ENCODE measurements at regions not wholly inside any gene's neighbourhood (a gene's known extent, or its start where the extent isn't known, plus 50 kb on each side); places are given as distances from the start of the nearest gene placed in this dataset.

GRCh38 chr2:76448956-76449355 lies 738.2 kb upstream of the GCFC2 start:
- no peak for DNase-seq

DNA sequence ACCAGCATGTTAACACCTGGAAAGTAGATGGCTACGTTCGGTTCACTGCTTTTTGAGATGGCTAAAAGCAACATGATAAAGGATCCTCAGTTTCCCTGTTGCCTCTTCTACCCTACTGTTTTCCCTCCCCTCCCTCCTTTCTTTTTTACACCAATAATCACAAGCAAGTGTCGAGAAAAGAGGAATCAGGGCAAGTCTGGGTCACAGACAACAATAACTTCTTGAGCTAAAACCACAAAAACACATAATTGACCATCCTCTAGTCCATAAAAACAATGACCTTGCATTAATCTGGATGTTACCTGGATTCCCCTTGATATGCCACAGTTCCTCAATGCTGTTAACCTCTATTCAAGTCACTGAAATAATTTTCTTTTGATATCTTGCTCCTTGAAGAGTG lies 736.6 kb upstream of the GCFC2 start:
- no peak for DNase-seq

- DNase-seq: no peak
Observed at GRCh38 chr2:76446872-76447271, 736.2 kb upstream of the GCFC2 start.

- DNase-seq: no peak
Observed at GRCh38 chr2:76445880-76446279, 735.2 kb upstream of the GCFC2 start.

GRCh38 chr2:76444732-76445131 lies 734.0 kb upstream of the GCFC2 start:
- DNase-seq: no peak

GRCh38 chr2:76437564-76437963 lies 726.8 kb upstream of the GCFC2 start:
- no peak for DNase-seq

DNA sequence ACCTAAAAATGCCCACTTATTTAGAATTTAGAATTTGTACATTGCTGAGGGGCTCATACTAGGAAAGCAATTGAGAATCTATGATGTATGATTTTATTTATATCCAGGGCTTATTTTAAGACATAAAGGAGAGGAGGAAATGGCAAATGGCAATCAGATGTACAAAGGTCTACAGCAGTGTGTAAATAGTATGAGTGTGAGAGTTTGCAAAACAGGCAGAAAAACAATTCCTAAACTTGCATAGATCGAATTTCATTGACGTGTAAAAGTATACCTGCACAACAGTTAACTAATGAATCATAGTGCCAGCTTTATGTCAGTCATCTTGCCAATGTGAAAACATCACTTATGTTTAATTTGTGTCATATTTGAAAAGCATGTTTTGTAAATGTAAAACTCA lies 718.7 kb upstream of the GCFC2 start:
- no peak for DNase-seq

DNA sequence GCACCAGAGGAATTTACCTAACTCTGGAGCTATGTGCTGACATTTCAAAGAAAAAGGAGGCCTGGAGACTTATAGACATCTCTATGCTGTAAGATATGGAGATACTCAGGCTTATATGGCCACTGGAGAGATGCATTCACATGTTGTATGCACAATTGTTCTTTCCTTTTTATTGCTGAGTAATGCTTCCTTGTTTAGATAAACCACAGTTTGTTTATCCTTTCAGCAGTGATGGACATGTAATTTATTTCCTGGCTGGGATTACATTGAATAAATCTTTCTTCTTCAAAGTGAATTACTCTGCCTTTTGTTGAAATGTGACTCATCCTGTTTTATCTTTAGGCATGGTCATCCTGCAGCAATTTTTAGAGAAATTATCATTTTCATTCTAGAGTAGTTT lies 716.7 kb upstream of the GCFC2 start:
- DNase-seq: no peak

DNA sequence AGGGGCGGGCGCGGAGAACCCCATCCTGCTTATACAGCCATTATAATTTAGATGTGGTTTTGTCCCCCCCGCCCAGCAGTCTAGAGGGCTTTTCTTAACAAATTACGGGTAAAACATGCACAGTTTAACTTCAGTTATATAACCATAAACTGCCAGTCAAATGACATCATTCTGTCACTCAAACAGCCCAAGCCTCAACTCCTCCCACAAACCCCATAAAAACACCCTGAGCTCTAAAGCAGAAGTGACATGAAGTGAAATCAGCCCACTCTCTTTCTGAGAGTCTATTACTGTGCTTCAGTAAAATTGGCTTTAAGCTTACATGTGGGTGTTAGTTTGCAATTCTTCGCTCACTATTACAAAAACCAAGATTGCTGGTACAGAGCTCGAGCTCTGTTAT lies 705.1 kb upstream of the GCFC2 start:
- no peak for DNase-seq

GRCh38 chr2:76413436-76413835 lies 702.7 kb upstream of the GCFC2 start:
- DNase-seq: no peak

- DNase-seq: no peak
Observed at GRCh38 chr2:76406134-76406855, 695.6 kb upstream of the GCFC2 start.

- no peak for DNase-seq
Observed at GRCh38 chr2:76393356-76393755, 682.6 kb upstream of the GCFC2 start.

- peak; percentile 2 for DNase-seq
Observed at GRCh38 chr2:76391678-76392077, 681.0 kb upstream of the GCFC2 start.

GRCh38 chr2:76387294-76387693 lies 676.6 kb upstream of the GCFC2 start:
- DNase-seq: no peak

GRCh38 chr2:76385943-76386342 lies 675.2 kb upstream of the GCFC2 start:
- no peak for DNase-seq

DNA sequence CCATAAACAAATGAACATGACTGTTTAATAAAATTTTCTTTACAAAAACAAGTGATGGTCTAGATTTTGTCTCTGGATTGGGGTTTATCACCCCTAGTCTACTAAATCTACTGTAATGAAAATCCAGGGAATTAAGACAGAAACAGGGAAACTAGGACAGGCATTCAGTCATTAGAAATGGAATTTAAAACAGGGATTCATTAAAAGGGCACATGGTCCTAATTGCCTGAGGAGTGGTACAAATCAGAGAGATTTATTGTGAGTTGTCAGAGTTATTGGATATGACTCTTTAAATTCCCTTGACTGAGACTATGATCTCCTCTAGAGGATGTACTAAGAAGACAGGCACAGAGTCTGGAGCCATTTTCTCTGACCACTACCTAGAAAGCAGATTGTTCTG lies 670.9 kb upstream of the GCFC2 start:
- DNase-seq: no peak

GRCh38 chr2:76378140-76378539 lies 667.4 kb upstream of the GCFC2 start:
- DNase-seq: no peak

DNA sequence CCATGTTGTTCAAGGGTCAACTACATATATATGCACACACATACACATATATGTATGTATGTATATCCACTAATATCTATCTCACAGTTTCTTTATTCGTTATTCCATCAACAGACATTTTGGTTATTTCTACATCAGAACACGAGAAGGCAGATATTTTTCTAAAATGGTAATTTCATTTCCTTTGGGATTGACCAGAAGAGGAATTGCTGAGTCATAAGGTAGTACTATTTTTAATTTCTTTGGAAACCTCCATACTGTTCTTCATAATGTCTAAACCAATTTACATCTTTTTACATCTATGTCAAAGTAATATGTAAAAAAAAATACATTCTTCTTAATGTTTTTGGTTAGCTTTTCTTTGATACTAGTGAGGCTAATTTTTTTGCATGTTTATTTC lies 630.7 kb upstream of the GCFC2 start:
- no peak for DNase-seq

- DNase-seq: no peak
Observed at GRCh38 chr2:76332871-76333270, 622.2 kb upstream of the GCFC2 start.

- DNase-seq: no peak
Observed at GRCh38 chr2:76330865-76331264, 620.1 kb upstream of the GCFC2 start.

DNA sequence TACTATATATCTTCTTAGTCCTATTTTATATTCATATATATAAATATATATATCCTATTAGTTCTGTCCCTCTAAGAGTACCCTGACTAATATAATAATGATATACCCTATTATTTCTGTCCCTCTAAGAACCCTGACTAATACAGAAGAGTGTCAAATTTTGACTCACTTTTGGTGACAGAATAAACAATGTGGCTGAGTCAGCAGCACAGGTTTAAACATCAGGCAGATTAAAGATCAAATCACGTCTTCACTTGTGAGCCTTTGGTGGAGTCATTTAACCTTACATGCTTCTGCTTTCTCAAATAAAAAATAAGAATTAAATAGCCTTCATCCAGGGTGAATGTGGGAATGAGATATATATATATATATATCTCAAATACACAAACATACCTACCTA lies 615.9 kb upstream of the GCFC2 start:
- DNase-seq: no peak

GRCh38 chr2:76323381-76323780 lies 612.7 kb upstream of the GCFC2 start:
- DNase-seq: no peak

GRCh38 chr2:76320716-76321115 lies 610.0 kb upstream of the GCFC2 start:
- no peak for DNase-seq

DNA sequence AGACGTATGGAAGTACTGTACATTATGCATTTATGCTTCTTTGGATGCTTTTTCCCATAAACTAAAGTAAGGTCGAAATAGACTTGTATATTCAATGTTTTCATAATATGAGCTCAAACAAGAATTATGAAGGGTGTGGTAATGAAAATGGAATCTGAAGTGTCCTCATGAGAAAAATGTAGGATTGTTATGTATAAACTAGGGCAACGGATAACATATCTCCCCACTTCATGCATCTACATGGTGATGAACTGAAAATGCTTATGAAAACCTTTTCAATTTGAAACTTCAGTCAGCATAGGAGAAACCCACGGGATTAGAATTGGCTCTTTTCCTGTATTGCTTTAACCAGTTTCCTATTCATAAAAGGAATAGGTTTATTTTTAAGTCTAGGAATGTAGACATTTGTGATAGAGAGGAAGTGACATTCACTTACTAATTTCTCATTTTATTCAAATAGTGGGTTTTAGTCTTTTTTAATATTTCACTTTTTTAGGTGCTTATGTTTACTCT lies 608.2 kb upstream of the GCFC2 start:
- no peak for DNase-seq

- DNase-seq: peak; percentile 29
Observed at GRCh38 chr2:76316691-76317090, 606.0 kb upstream of the GCFC2 start.
